Fibroblast of the aortic adventitia (primary cell): ENCODE measurements at regions not wholly inside any gene's neighbourhood (a gene's known extent, or its start where the extent isn't known, plus 50 kb on each side); places are given as distances from the start of the nearest gene placed in this dataset.

Source experiments
- DNase-seq: peaks from one replicate; pipeline ENCODE4 v3.0.0-alpha.2; 2010; ENCODE audit warnings: low read depth
- H3K4me3 ChIP-seq: 2 replicates; pipeline ENCODE4 v1.5.1; 2011; ENCODE audit warnings: low read depth, mild to moderate bottlenecking, control low read depth, low read length, moderate library complexity
- CTCF ChIP-seq: IDR thresholded peaks from 2 replicates; pipeline ENCODE4 v1.5.1; 2011; ENCODE audit warnings: mild to moderate bottlenecking, low read length, control low read depth, inconsistent platforms; ENCODE audit not compliant: insufficient read depth

DNA sequence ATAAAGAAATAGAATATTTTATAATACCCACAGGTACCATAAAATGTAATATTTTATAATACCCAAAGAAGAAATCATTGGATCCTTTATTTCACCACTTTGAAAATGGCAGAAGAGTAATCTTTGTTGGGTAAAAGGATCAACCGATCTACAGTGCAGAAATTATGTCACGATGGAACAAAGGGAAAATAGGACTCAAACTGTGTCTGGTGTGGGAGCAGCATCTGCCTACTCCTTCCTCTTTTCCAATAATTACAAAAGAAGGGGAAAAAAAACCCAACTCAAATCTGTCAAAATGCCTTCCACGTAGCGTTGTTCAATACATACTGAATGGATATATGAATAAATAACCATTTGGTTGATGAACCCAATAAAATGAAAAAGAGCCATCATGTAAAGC, 492.6 kb upstream of the TBL1XR1 start:
- H3K4me3 ChIP-seq: no peak overlapping the region
- DNase-seq: no peak
- TF ChIP-seq CTCF: no peak

GRCh38 chr3:177690306-177690705, 493.0 kb upstream of the TBL1XR1 start:
- no peak for DNase-seq
- H3K4me3 ChIP-seq: no peak overlapping the region
- no peak for TF ChIP-seq CTCF

DNA sequence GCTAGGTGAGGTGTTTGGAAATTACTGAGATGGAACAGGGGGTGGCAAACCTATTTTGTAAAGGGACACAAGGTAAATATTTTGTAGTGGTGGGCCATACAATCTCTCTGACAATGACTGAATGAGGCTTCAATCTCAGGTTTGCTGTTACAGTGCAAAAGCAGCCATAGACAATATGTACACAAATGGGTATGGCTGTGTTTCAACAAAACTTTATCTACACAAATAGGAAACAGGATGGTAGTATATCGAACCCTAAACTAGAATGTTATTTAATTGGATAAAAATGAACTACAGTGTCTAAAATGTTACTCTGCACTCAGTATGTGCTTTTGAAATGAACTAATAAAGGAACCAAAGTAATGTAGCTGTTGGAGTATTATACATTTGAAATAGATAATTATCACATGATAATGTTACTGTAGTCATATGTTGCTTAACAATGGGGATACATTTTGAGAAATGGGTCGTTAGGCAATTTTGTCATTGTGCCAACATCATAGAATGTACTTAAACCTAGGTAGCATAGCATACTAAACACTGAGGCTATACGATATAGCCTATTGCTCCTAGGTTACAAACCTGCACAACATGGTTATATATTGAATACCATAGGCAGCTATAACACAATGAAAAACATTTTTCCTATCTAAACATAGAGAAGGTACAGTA, 495.2 kb upstream of the TBL1XR1 start:
- DNase-seq: no peak
- no peak overlapping the region for H3K4me3 ChIP-seq
- no peak for TF ChIP-seq CTCF

- no peak for TF ChIP-seq CTCF
- H3K4me3 ChIP-seq: no peak overlapping the region
- no peak for DNase-seq
Observed at GRCh38 chr3:177693616-177694264, 496.5 kb upstream of the TBL1XR1 start.

DNA sequence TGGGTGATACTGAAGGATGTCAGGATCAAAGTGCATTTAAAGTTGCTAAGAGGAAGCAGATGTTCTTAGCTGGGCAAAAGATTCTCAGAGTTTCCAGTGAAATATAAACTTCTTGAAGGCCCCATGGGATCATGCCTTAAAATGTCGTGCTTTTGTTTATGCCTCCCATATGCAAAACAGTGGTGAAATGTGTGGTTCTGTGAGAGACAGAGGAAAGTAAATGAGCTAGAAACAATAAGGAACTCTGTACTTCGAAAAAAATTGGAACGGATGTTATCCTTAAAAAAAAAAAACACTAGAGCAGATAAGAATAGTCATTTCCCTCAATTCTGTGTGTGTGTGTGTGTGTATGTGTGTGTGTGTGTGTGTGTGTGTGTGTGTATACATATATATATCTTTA, 497.0 kb upstream of the TBL1XR1 start:
- no peak overlapping the region for H3K4me3 ChIP-seq
- DNase-seq: peak; percentile 65
- TF ChIP-seq CTCF: no peak

GRCh38 chr3:177694951-177695350, 497.7 kb upstream of the TBL1XR1 start:
- no peak for DNase-seq
- no peak overlapping the region for H3K4me3 ChIP-seq
- TF ChIP-seq CTCF: no peak
